HepG2 (cell line): ENCODE measurements at regions not wholly inside any gene's neighbourhood (a gene's known extent, or its start where the extent isn't known, plus 50 kb on each side); places are given as distances from the start of the nearest gene placed in this dataset.

Experiments used
- ATAC-seq: fragments of 200-7000 bp; cut with Tn5 transposase; 3 replicates; pipeline ENCODE4 v1.9.1; 2020; ENCODE audit warnings: mild to moderate bottlenecking, moderate library complexity
- BruUV-seq: library from RNA; stranded (reverse); fragments of 400-500 nt; replicated peaks from 2 replicates; lab custom pipeline; 2021; lab: Mats Ljungman, UMichigan
- CTCF ChIA-PET: fragments of 300-600 bp; formaldehyde crosslinking; extraction: SDS; loops from one replicate; lab custom pipeline; 2021; ENCODE audit warnings: low total read pairs, inconsistent platforms, low intra/inter-chr PET ratio; lab: Yijun Ruan, JAX
- POLR2A ChIA-PET: fragments of 350-600 bp; sonication (Branson Sonifier 250); formaldehyde crosslinking; loops from one replicate; lab custom pipeline; 2020; ENCODE audit warnings: antibody characterized with exemption, inconsistent platforms; lab: Yijun Ruan, JAX
- DNase-seq: peaks from one replicate; pipeline ENCODE4 v3.0.0-alpha.2; 2015; ENCODE audit warnings: low spot score
- FAIRE-seq: peaks from 3 replicates; lab custom pipeline; 2011; peaks lifted over from hg19 to GRCh38; lab: Jason Lieb, UNC
- H2AFZ ChIP-seq: one replicate; pipeline ENCODE4 v1.6.1; 2011; ENCODE audit warnings: low read length, inconsistent platforms
- H3K27ac ChIP-seq: fragments of 300-600 bp; 3 replicates; pipeline ENCODE4 v1.8.0; 2011; ENCODE audit warnings: mixed run types, mild to moderate bottlenecking, mixed read lengths, low read length, inconsistent platforms; ENCODE audit not compliant: insufficient read depth; ENCODE audit errors: extremely low read length
- H3K27me3 ChIP-seq, 2 experiments: fragments of 200-600 bp in 1 of 2; 2 replicates in 1 of 2; 3 replicates in 1 of 2; pipeline versions ENCODE4 v1.6.0 to v1.8.0; 2011; ENCODE audit warnings: low read length in 2 of 2, mild to moderate bottlenecking in 2 of 2, moderate library complexity in 2 of 2, inconsistent platforms in 1 of 2; ENCODE audit not compliant: insufficient read depth in 2 of 2, control insufficient read depth in 1 of 2
- H3K36me3 ChIP-seq, 2 experiments: fragments of 200-600 bp in 1 of 2; replicated peaks in 1 of 2; 2 replicates in 1 of 2; 3 replicates in 1 of 2; pipeline versions ENCODE4 v1.5.1 to v1.8.0; 2011; ENCODE audit warnings: low read length in 2 of 2, inconsistent platforms in 1 of 2; ENCODE audit not compliant: insufficient read depth in 2 of 2, control insufficient read depth in 1 of 2
- H3K4me1 ChIP-seq: 2 replicates; pipeline ENCODE4 v1.5.1; 2012; ENCODE audit warnings: low read length, inconsistent platforms; ENCODE audit not compliant: insufficient read depth
- H3K4me2 ChIP-seq: 2 replicates; pipeline ENCODE4 v1.6.0; 2011; ENCODE audit warnings: low read depth, low read length, inconsistent platforms
- H3K4me3 ChIP-seq, 3 experiments: fragments of 200-600 bp in 1 of 3; sonication (generic), shearing (Covaris generic) in 1 of 3; replicated peaks in 1 of 3; 2 replicates each; pipeline ENCODE4 v1.5.1; 2011 to 2016; ENCODE audit warnings: low read length in 3 of 3, inconsistent platforms in 2 of 3, low read depth in 2 of 3, mild to moderate bottlenecking in 2 of 3, control low read depth in 1 of 3, mixed read lengths in 1 of 3; ENCODE audit not compliant: insufficient read depth in 1 of 3
- H3K79me2 ChIP-seq: one replicate; pipeline ENCODE4 v1.6.1; 2011; ENCODE audit warnings: low read length, inconsistent platforms; ENCODE audit not compliant: insufficient read depth
- H3K9ac ChIP-seq: 2 replicates; pipeline ENCODE4 v1.6.0; 2011; ENCODE audit warnings: mild to moderate bottlenecking, low read depth, low read length, inconsistent platforms; ENCODE audit not compliant: insufficient read depth
- H3K9me3 ChIP-seq: 2 replicates; pipeline ENCODE4 v1.5.1; 2012; ENCODE audit warnings: mild to moderate bottlenecking, low read length
- H4K20me1 ChIP-seq: 2 replicates; pipeline ENCODE4 v1.6.0; 2011; ENCODE audit warnings: inconsistent platforms, mild to moderate bottlenecking, low read length, moderate library complexity; ENCODE audit not compliant: insufficient read depth
- CEBPG ChIP-seq: IDR thresholded peaks from 2 replicates; pipeline ENCODE4 v1.6.1; 2016
- GATAD2A ChIP-seq: IDR thresholded peaks from 2 replicates; pipeline ENCODE4 v1.6.1; 2016
- NCOA5 ChIP-seq: sonication (generic); formaldehyde crosslinking; IDR thresholded peaks from 2 replicates; pipeline ENCODE4 v1.4.0; 2020; ENCODE audit warnings: missing genetic modification reagents
- NFE2L2 ChIP-seq: fragments of 150-350 bp; IDR thresholded peaks from 2 replicates; pipeline ENCODE4 v1.6.1; 2014; ENCODE audit warnings: low read length
- NRL ChIP-seq: sonication (generic); formaldehyde crosslinking; IDR thresholded peaks from 2 replicates; pipeline ENCODE4 v1.5.0; 2020; ENCODE audit warnings: missing genetic modification reagents, mild to moderate bottlenecking, moderate library complexity, borderline replicate concordance
- PHB2 ChIP-seq: fragments of 450-650 bp; IDR thresholded peaks from 2 replicates; pipeline ENCODE4 v1.6.1; 2018; ENCODE audit not compliant: partially characterized antibody
- RAD21 ChIP-seq: fragments of 450-650 bp; formaldehyde crosslinking; IDR thresholded peaks from 2 replicates; pipeline ENCODE4 v1.5.0; 2020; ENCODE audit warnings: mild to moderate bottlenecking
- SSRP1 ChIP-seq: IDR thresholded peaks from 2 replicates; pipeline ENCODE4 v1.6.1; 2016; ENCODE audit warnings: control low read depth
- SUZ12 ChIP-seq: fragments of 150-350 bp; IDR thresholded peaks from 2 replicates; pipeline ENCODE4 v1.6.1; 2014; ENCODE audit warnings: low read depth, low read length
- ZKSCAN8 ChIP-seq: IDR thresholded peaks from 2 replicates; pipeline ENCODE4 v1.6.1; 2016; ENCODE audit warnings: borderline replicate concordance, missing genetic modification reagents, missing compliant biosample characterization
- ZNF143 ChIP-seq: sonication (generic); formaldehyde crosslinking; IDR thresholded peaks from 2 replicates; pipeline ENCODE4 v1.4.0; 2020; ENCODE audit warnings: missing genetic modification reagents
- ZNF788 ChIP-seq: sonication (generic); formaldehyde crosslinking; IDR thresholded peaks from 2 replicates; pipeline ENCODE4 v1.5.0; 2020; ENCODE audit warnings: mild to moderate bottlenecking, missing genetic modification reagents, borderline replicate concordance
- WGBS: methylation state at CpG from one replicate; pipeline ENCODE4 v1.1.6; 2017; ENCODE audit warnings: low lambda C conversion rate; 5-methylcytosine and 5-hydroxymethylcytosine counted together
- in situ Hi-C: cut with HindIII; loops from 2 replicates; pipeline ENCODE4 v1.10.0; 2017; ENCODE audit warnings: low pct_unique_long_range_greater_than_20kb; ENCODE audit not compliant: extremely low pct_ligation_motif_present
- intact Hi-C: fragments of 100-400 bp; cut with micrococcal nuclease; formaldehyde crosslinking; loops from one replicate; pipeline ENCODE4 v1.10.0; 2022; ENCODE audit not compliant: unreplicated experiment
- TF ChIP-seq, protein P1 (sequence below): IDR thresholded peaks from 2 replicates; pipeline ENCODE4 v1.6.1; 2016; ENCODE audit warnings: missing biosample characterization, missing genetic modification reagents, low read depth
- TF ChIP-seq, protein P2 (sequence below): sonication (generic); formaldehyde crosslinking; IDR thresholded peaks from 2 replicates; pipeline ENCODE4 v1.5.1; 2020; ENCODE audit warnings: missing genetic modification reagents, mild to moderate bottlenecking, borderline replicate concordance
- TF ChIP-seq, protein P3 (sequence below): sonication (generic); formaldehyde crosslinking; IDR thresholded peaks from 2 replicates; pipeline ENCODE4 v1.5.1; 2020; ENCODE audit warnings: missing genetic modification reagents, mild to moderate bottlenecking, borderline replicate concordance

DNA sequence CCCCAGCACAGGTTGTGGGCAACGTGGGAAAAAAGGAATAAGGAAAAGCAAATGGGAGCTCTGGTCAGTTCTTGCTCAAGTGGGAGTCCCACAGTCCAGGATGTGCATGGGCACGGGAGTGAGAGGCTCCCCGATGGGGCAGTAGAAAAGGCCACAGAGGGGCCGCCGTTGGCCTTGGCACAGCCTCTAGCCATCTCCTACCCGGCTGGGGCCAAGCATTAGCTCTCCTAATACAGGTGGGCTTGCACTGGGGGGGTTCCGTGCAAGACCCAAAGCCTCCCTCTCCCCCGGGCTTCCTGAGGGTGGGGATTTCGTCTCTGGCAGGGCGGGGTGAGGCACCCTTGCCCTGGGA lies 212.2 kb upstream of the MVB12B start:
- Histone ChIP-seq H3K27ac (no peak overlapping the region), H3K4me2 (no peak overlapping the region), H3K9ac (no peak overlapping the region), H3K27me3 (peaks cover 4 to 62% of the 10 kb centered on the region in 2 experiments; a peak in 3 of 5 replicates), H3K9me3 (no peaks in the 10 kb centered on the region), H2AFZ (no peak overlapping the region), H4K20me1 (no peaks in the 10 kb centered on the region), H3K4me3 (no peak overlapping the region), H3K79me2 (no peaks in the 10 kb centered on the region), H3K4me1 (no peaks in the 10 kb centered on the region), H3K36me3 (no peaks in the 10 kb centered on the region)
- POLR2A ChIA-PET = no interaction called here
- intact Hi-C loops = no loop called here
- FAIRE-seq (no peak), DNase-seq (no peak), ATAC-seq (no peak)
- in situ Hi-C loops = no loop called here
- CTCF ChIA-PET = no interaction called here
- WGBS = 2% methylated on average over 9 of the region's 10 CpGs
- TF ChIP-seq RAD21 (CRISPR knock-in tag) (no peak), ZNF788 (CRISPR knock-in tag) (no peak), ZKSCAN8 (no peak), SUZ12 (no peak), PHB2 (no peak), GATAD2A (CRISPR knock-in tag) (no peak), CEBPG (CRISPR knock-in tag) (no peak), NCOA5 (no peak), ZNF143 (no peak), NRL (no peak), SSRP1 (CRISPR knock-in tag) (no peak), NFE2L2 (no peak)
- TF ChIP-seq, protein P1, sequence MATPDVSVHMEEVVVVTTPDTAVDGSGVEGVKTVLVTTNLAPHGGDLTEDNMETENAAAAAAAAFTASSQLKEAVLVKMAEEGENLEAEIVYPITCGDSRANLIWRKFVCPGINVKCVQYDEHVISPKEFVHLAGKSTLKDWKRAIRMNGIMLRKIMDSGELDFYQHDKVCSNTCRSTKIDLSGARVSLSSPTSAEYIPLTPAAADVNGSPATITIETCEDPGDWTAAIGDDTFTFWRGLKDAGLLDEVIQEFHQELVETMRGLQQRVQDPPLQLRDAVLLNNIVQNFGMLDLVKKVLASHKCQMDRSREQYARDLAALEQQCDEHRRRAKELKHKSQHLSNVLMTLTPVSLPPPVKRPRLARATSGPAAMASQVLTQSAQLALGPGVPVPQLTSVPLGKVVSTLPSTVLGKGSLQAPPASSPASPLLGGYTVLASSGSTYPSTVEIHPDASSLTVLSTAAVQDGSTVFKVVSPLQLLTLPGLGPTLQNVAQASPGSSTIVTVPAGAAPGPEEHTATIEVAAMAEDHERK (CRISPR knock-in tag) = no peak
- TF ChIP-seq, protein P2, sequence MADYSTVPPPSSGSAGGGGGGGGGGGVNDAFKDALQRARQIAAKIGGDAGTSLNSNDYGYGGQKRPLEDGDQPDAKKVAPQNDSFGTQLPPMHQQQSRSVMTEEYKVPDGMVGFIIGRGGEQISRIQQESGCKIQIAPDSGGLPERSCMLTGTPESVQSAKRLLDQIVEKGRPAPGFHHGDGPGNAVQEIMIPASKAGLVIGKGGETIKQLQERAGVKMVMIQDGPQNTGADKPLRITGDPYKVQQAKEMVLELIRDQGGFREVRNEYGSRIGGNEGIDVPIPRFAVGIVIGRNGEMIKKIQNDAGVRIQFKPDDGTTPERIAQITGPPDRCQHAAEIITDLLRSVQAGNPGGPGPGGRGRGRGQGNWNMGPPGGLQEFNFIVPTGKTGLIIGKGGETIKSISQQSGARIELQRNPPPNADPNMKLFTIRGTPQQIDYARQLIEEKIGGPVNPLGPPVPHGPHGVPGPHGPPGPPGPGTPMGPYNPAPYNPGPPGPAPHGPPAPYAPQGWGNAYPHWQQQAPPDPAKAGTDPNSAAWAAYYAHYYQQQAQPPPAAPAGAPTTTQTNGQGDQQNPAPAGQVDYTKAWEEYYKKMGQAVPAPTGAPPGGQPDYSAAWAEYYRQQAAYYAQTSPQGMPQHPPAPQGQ (CRISPR knock-in tag) = no peak
- TF ChIP-seq, protein P3, sequence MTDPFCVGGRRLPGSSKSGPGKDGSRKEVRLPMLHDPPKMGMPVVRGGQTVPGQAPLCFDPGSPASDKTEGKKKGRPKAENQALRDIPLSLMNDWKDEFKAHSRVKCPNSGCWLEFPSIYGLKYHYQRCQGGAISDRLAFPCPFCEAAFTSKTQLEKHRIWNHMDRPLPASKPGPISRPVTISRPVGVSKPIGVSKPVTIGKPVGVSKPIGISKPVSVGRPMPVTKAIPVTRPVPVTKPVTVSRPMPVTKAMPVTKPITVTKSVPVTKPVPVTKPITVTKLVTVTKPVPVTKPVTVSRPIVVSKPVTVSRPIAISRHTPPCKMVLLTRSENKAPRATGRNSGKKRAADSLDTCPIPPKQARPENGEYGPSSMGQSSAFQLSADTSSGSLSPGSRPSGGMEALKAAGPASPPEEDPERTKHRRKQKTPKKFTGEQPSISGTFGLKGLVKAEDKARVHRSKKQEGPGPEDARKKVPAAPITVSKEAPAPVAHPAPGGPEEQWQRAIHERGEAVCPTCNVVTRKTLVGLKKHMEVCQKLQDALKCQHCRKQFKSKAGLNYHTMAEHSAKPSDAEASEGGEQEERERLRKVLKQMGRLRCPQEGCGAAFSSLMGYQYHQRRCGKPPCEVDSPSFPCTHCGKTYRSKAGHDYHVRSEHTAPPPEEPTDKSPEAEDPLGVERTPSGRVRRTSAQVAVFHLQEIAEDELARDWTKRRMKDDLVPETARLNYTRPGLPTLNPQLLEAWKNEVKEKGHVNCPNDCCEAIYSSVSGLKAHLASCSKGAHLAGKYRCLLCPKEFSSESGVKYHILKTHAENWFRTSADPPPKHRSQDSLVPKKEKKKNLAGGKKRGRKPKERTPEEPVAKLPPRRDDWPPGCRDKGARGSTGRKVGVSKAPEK = no peak
- BruUV-seq = no TSS peak
